ENCODE measurements at regions not wholly inside any gene's neighbourhood (a gene's known extent, or its start where the extent isn't known, plus 50 kb on each side); places are given as distances from the start of the nearest gene placed in this dataset.

- Mint-ChIP-seq H3K4me1 (no peaks in the 10 kb centered on the region), H3K9me3 (no peaks in the 10 kb centered on the region), H3K27me3 (peaks cover 36% of the 10 kb centered on the region), H3K4me3 (no peak overlapping the region), H3K27ac (ENCODE audit: low read depth) (no peak overlapping the region), H3K36me3 (ENCODE audit: insufficient read depth) (no peaks in the 10 kb centered on the region)
- no peak for DNase-seq (ENCODE audit: low spot score in 2 of 2)
- no peak for ATAC-seq (replicated peaks; ENCODE audit: extremely low read depth, poor library complexity, severe bottlenecking)
Observed at GRCh38 chr5:147046281-147046680, 167.7 kb upstream of the PPP2R2B start.

- Mint-ChIP-seq H3K27ac (ENCODE audit: low read depth) (no peak overlapping the region), H3K4me1 (no peaks in the 10 kb centered on the region), H3K27me3 (peaks cover 36% of the 10 kb centered on the region), H3K9me3 (no peaks in the 10 kb centered on the region), H3K36me3 (ENCODE audit: insufficient read depth) (no peaks in the 10 kb centered on the region), H3K4me3 (no peak overlapping the region)
- ATAC-seq (replicated peaks; ENCODE audit: extremely low read depth, poor library complexity, severe bottlenecking) (no peak), DNase-seq (ENCODE audit: low spot score in 2 of 2) (no peak)
Observed at GRCh38 chr5:147046894-147047293, 168.3 kb upstream of the PPP2R2B start.

- Mint-ChIP-seq H3K4me1 (no peaks in the 10 kb centered on the region), H3K4me3 (no peak overlapping the region), H3K27ac (ENCODE audit: low read depth) (no peak overlapping the region), H3K9me3 (no peaks in the 10 kb centered on the region), H3K36me3 (ENCODE audit: insufficient read depth) (no peaks in the 10 kb centered on the region), H3K27me3 (peaks cover 40% of the 10 kb centered on the region)
- ATAC-seq (replicated peaks; ENCODE audit: extremely low read depth, poor library complexity, severe bottlenecking) (no peak), DNase-seq (ENCODE audit: low spot score in 2 of 2) (no peak)
Observed at GRCh38 chr5:147049764-147050163, 171.2 kb upstream of the PPP2R2B start.

- H3K27ac Mint-ChIP-seq (ENCODE audit: low read depth): no peak overlapping the region
- ATAC-seq (replicated peaks; ENCODE audit: extremely low read depth, poor library complexity, severe bottlenecking) (no peak), DNase-seq (ENCODE audit: low spot score in 2 of 2) (no peak)
- no peak overlapping the region for H3K4me3 Mint-ChIP-seq
- no peaks in the 10 kb centered on the region for H3K9me3 Mint-ChIP-seq
- H3K36me3 Mint-ChIP-seq (ENCODE audit: insufficient read depth): no peaks in the 10 kb centered on the region
- no peaks in the 10 kb centered on the region for H3K4me1 Mint-ChIP-seq
- peaks cover 40% of the 10 kb centered on the region for H3K27me3 Mint-ChIP-seq
Observed at GRCh38 chr5:147050172-147050571, 171.6 kb upstream of the PPP2R2B start.

- Mint-ChIP-seq H3K27me3 (peaks cover 42% of the 10 kb centered on the region), H3K4me1 (no peaks in the 10 kb centered on the region), H3K36me3 (ENCODE audit: insufficient read depth) (no peaks in the 10 kb centered on the region), H3K27ac (ENCODE audit: low read depth) (no peak overlapping the region), H3K9me3 (no peaks in the 10 kb centered on the region), H3K4me3 (no peak overlapping the region)
- ATAC-seq (replicated peaks; ENCODE audit: extremely low read depth, poor library complexity, severe bottlenecking): no peak
- DNase-seq (ENCODE audit: low spot score in 2 of 2): no peak
Observed at GRCh38 chr5:147051193-147051592, 172.6 kb upstream of the PPP2R2B start.

- Mint-ChIP-seq H3K4me3 (no peak overlapping the region), H3K36me3 (ENCODE audit: insufficient read depth) (no peaks in the 10 kb centered on the region), H3K27me3 (peaks cover 46% of the 10 kb centered on the region), H3K9me3 (no peaks in the 10 kb centered on the region), H3K4me1 (no peaks in the 10 kb centered on the region), H3K27ac (ENCODE audit: low read depth) (no peak overlapping the region)
- no peak for DNase-seq (ENCODE audit: low spot score in 2 of 2)
- ATAC-seq (replicated peaks; ENCODE audit: extremely low read depth, poor library complexity, severe bottlenecking): no peak
Observed at GRCh38 chr5:147052519-147052918, 174.0 kb upstream of the PPP2R2B start.

- DNase-seq (ENCODE audit: low spot score in 2 of 2): no peak
- Mint-ChIP-seq H3K4me1 (no peaks in the 10 kb centered on the region), H3K36me3 (ENCODE audit: insufficient read depth) (no peaks in the 10 kb centered on the region), H3K27ac (ENCODE audit: low read depth) (no peak overlapping the region), H3K9me3 (no peaks in the 10 kb centered on the region), H3K27me3 (peaks cover 27% of the 10 kb centered on the region), H3K4me3 (no peak overlapping the region)
- ATAC-seq (replicated peaks; ENCODE audit: extremely low read depth, poor library complexity, severe bottlenecking): no peak
Observed at GRCh38 chr5:147055089-147055826, 176.7 kb upstream of the PPP2R2B start.

GRCh38 chr5:147055850-147056566, 177.5 kb upstream of the PPP2R2B start:
- ATAC-seq (replicated peaks; ENCODE audit: extremely low read depth, poor library complexity, severe bottlenecking) (no peak), DNase-seq (ENCODE audit: low spot score in 2 of 2) (no peak)
- no peak overlapping the region for H3K27ac Mint-ChIP-seq (ENCODE audit: low read depth)
- no peaks in the 10 kb centered on the region for H3K36me3 Mint-ChIP-seq (ENCODE audit: insufficient read depth)
- H3K4me1 Mint-ChIP-seq: no peaks in the 10 kb centered on the region
- H3K27me3 Mint-ChIP-seq: peaks cover 23% of the 10 kb centered on the region
- no peaks in the 10 kb centered on the region for H3K9me3 Mint-ChIP-seq
- H3K4me3 Mint-ChIP-seq: no peak overlapping the region

GRCh38 chr5:147057051-147057450, 177.8 kb upstream of the STK32A start:
- Mint-ChIP-seq H3K9me3 (no peaks in the 10 kb centered on the region), H3K36me3 (ENCODE audit: insufficient read depth) (no peaks in the 10 kb centered on the region), H3K27me3 (peaks cover 21% of the 10 kb centered on the region), H3K4me3 (no peak overlapping the region), H3K4me1 (no peaks in the 10 kb centered on the region), H3K27ac (ENCODE audit: low read depth) (no peak overlapping the region)
- ATAC-seq (replicated peaks; ENCODE audit: extremely low read depth, poor library complexity, severe bottlenecking) (no peak), DNase-seq (ENCODE audit: low spot score in 2 of 2) (no peak)

- peaks cover 8% of the 10 kb centered on the region for H3K4me1 Mint-ChIP-seq
- no peak overlapping the region for H3K4me3 Mint-ChIP-seq
- H3K36me3 Mint-ChIP-seq (ENCODE audit: insufficient read depth): no peaks in the 10 kb centered on the region
- H3K9me3 Mint-ChIP-seq: no peaks in the 10 kb centered on the region
- H3K27ac Mint-ChIP-seq (ENCODE audit: low read depth): no peak overlapping the region
- H3K27me3 Mint-ChIP-seq: peaks cover 1% of the 10 kb centered on the region
- ATAC-seq (replicated peaks; ENCODE audit: extremely low read depth, poor library complexity, severe bottlenecking) (no peak), DNase-seq (ENCODE audit: low spot score in 2 of 2) (no peak)
Observed at GRCh38 chr5:147061431-147061830, 173.4 kb upstream of the STK32A start.

GRCh38 chr5:147062427-147062826, 172.4 kb upstream of the STK32A start:
- ATAC-seq (replicated peaks; ENCODE audit: extremely low read depth, poor library complexity, severe bottlenecking) (no peak), DNase-seq (ENCODE audit: low spot score in 2 of 2) (no peak)
- Mint-ChIP-seq H3K27me3 (no peaks in the 10 kb centered on the region), H3K36me3 (ENCODE audit: insufficient read depth) (no peaks in the 10 kb centered on the region), H3K9me3 (no peaks in the 10 kb centered on the region), H3K4me1 (peaks cover 8% of the 10 kb centered on the region), H3K4me3 (no peak overlapping the region), H3K27ac (ENCODE audit: low read depth) (no peak overlapping the region)

- DNase-seq (ENCODE audit: low spot score in 2 of 2) (no peak), ATAC-seq (replicated peaks; ENCODE audit: extremely low read depth, poor library complexity, severe bottlenecking) (no peak)
- Mint-ChIP-seq H3K27me3 (no peaks in the 10 kb centered on the region), H3K36me3 (ENCODE audit: insufficient read depth) (no peaks in the 10 kb centered on the region), H3K4me3 (no peak overlapping the region), H3K9me3 (no peaks in the 10 kb centered on the region), H3K4me1 (peaks cover 8% of the 10 kb centered on the region), H3K27ac (ENCODE audit: low read depth) (no peak overlapping the region)
Observed at GRCh38 chr5:147063943-147064342, 170.9 kb upstream of the STK32A start.

GRCh38 chr5:147065071-147065470, 169.8 kb upstream of the STK32A start:
- Mint-ChIP-seq H3K9me3 (no peaks in the 10 kb centered on the region), H3K4me1 (peaks cover 8% of the 10 kb centered on the region), H3K27me3 (no peaks in the 10 kb centered on the region), H3K4me3 (peak overlapping the region; percentile 1), H3K27ac (ENCODE audit: low read depth) (no peak overlapping the region), H3K36me3 (ENCODE audit: insufficient read depth) (no peaks in the 10 kb centered on the region)
- ATAC-seq (replicated peaks; ENCODE audit: extremely low read depth, poor library complexity, severe bottlenecking) (peak; percentile 14), DNase-seq (ENCODE audit: low spot score in 2 of 2) (no peak)
